Smooth muscle cell (in vitro differentiated cells): ENCODE measurements at regions not wholly inside any gene's neighbourhood (a gene's known extent, or its start where the extent isn't known, plus 50 kb on each side); places are given as distances from the start of the nearest gene placed in this dataset.
A peak's percentile ranks its signal among the peaks of the same experiment; 100 is the strongest.

Experiments used
- DNase-seq: peaks from one replicate; lab custom pipeline; 2025; ENCODE audit not compliant: unreplicated experiment; lab: John Stamatoyannopoulos, UW
- H2AFZ ChIP-seq: fragments of 200-600 bp; sonication (generic); 2 replicates; pipeline ENCODE4 v1.6.0; 2016; ENCODE audit warnings: antibody characterized with exemption, low read depth, mild to moderate bottlenecking
- H3F3A ChIP-seq: fragments of 200-600 bp; sonication (generic); 2 replicates; pipeline ENCODE4 v1.6.0; 2017; ENCODE audit warnings: antibody characterized with exemption, low read depth
- H3K27ac ChIP-seq: fragments of 200-600 bp; sonication (generic); 2 replicates; pipeline ENCODE4 v1.5.1; 2016; ENCODE audit warnings: low read depth, mild to moderate bottlenecking
- H3K27me3 ChIP-seq: fragments of 200-600 bp; sonication (generic); 2 replicates; pipeline ENCODE4 v1.6.1; 2016; ENCODE audit warnings: low read depth, mild to moderate bottlenecking
- H3K36me3 ChIP-seq: fragments of 200-600 bp; sonication (generic); 2 replicates; pipeline ENCODE4 v1.5.1; 2016; ENCODE audit warnings: low read depth
- H3K4me1 ChIP-seq: fragments of 200-600 bp; sonication (generic); 2 replicates; pipeline ENCODE4 v1.5.1; 2016; ENCODE audit warnings: low read depth
- H3K4me2 ChIP-seq: fragments of 200-600 bp; sonication (generic); 2 replicates; pipeline ENCODE4 v1.6.0; 2016; ENCODE audit warnings: mild to moderate bottlenecking
- H3K4me3 ChIP-seq: fragments of 200-600 bp; sonication (generic); 2 replicates; pipeline ENCODE4 v1.5.1; 2016; ENCODE audit warnings: mild to moderate bottlenecking
- H3K79me2 ChIP-seq: fragments of 200-600 bp; sonication (generic); 2 replicates; pipeline ENCODE4 v1.6.0; 2016; ENCODE audit warnings: low read depth, mild to moderate bottlenecking
- H3K9ac ChIP-seq: fragments of 200-600 bp; sonication (generic); 2 replicates; pipeline ENCODE4 v1.6.0; 2016; ENCODE audit warnings: low read depth
- H3K9me3 ChIP-seq: fragments of 200-600 bp; sonication (generic); replicated peaks from 2 replicates; pipeline ENCODE4 v1.5.1; 2016; ENCODE audit warnings: low read depth
- H4K20me1 ChIP-seq: fragments of 200-600 bp; sonication (generic); 2 replicates; pipeline ENCODE4 v1.6.0; 2016; ENCODE audit warnings: low read depth
- WGBS: methylation state at CpG from one replicate; pipeline ENCODE4 v1.1.7; 2016; ENCODE audit warnings: low lambda C conversion rate; 5-methylcytosine and 5-hydroxymethylcytosine counted together
- TF ChIP-seq, protein P1 (sequence below): fragments of 200-600 bp; sonication (generic); IDR thresholded peaks from 2 replicates; pipeline ENCODE4 v1.5.1; 2017; ENCODE audit warnings: borderline replicate concordance, mild to moderate bottlenecking, antibody characterized with exemption; ENCODE audit not compliant: insufficient read depth, poor library complexity, severe bottlenecking

GRCh38 chr18:46281185-46282176 lies 177.3 kb downstream of the HAUS1 start:
- Histone ChIP-seq H3K27me3 (no peaks in the 10 kb centered on the region), H3K36me3 (no peaks in the 10 kb centered on the region), H2AFZ (no peak overlapping the region), H3K4me2 (no peak overlapping the region), H3K9ac (no peak overlapping the region), H3F3A (no peaks in the 10 kb centered on the region), H3K4me1 (peaks cover 9% of the 10 kb centered on the region), H3K9me3 (no peaks in the 10 kb centered on the region), H3K79me2 (no peaks in the 10 kb centered on the region), H3K4me3 (no peak overlapping the region), H4K20me1 (no peaks in the 10 kb centered on the region), H3K27ac (no peak overlapping the region)
- TF ChIP-seq, protein P1, sequence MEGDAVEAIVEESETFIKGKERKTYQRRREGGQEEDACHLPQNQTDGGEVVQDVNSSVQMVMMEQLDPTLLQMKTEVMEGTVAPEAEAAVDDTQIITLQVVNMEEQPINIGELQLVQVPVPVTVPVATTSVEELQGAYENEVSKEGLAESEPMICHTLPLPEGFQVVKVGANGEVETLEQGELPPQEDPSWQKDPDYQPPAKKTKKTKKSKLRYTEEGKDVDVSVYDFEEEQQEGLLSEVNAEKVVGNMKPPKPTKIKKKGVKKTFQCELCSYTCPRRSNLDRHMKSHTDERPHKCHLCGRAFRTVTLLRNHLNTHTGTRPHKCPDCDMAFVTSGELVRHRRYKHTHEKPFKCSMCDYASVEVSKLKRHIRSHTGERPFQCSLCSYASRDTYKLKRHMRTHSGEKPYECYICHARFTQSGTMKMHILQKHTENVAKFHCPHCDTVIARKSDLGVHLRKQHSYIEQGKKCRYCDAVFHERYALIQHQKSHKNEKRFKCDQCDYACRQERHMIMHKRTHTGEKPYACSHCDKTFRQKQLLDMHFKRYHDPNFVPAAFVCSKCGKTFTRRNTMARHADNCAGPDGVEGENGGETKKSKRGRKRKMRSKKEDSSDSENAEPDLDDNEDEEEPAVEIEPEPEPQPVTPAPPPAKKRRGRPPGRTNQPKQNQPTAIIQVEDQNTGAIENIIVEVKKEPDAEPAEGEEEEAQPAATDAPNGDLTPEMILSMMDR = peak; percentile 89
- WGBS = 60% methylated on average over 15 of the region's 15 CpGs
- peak; percentile 20 for DNase-seq

GRCh38 chr18:46282177-46282570 lies 178.0 kb downstream of the HAUS1 start:
- WGBS = 95% methylated on average over 7 of the region's 7 CpGs
- no peaks in the 10 kb centered on the region for H3K9me3 ChIP-seq
- no peak for DNase-seq
- H2AFZ ChIP-seq = no peak overlapping the region
- no peak overlapping the region for H3K9ac ChIP-seq
- TF ChIP-seq, protein P1 = no peak
- H3K4me2 ChIP-seq = no peak overlapping the region
- no peak overlapping the region for H3K4me3 ChIP-seq
- H3K27ac ChIP-seq = no peak overlapping the region
- no peaks in the 10 kb centered on the region for H3K27me3 ChIP-seq
- peaks cover 9% of the 10 kb centered on the region for H3K4me1 ChIP-seq
- H3K36me3 ChIP-seq = no peaks in the 10 kb centered on the region
- no peaks in the 10 kb centered on the region for H3F3A ChIP-seq
- no peaks in the 10 kb centered on the region for H4K20me1 ChIP-seq
- no peaks in the 10 kb centered on the region for H3K79me2 ChIP-seq

DNA sequence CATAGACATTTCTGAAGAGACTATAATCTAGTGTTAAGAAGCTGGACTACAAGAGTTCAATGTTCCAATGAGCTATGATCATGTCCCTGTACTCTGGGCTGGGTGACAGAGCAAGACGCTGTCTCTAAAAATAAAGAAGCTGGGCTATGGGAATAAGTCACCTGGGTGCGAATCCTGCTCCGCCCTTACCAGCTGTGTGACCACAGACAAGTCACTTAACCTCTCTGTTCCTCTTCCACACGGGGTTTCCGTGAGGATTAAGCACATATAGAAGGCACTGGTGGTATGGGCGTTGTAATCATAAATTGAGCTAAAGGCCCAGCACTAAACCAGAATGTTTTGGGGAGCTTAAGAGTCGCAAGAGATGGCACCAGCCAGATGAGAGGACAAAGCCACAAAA lies 178.5 kb downstream of the HAUS1 start:
- Histone ChIP-seq H3K9ac (no peak overlapping the region), H2AFZ (no peak overlapping the region), H3K4me3 (no peak overlapping the region), H4K20me1 (no peaks in the 10 kb centered on the region), H3K27me3 (no peaks in the 10 kb centered on the region), H3K4me1 (peaks cover 9% of the 10 kb centered on the region), H3K9me3 (no peaks in the 10 kb centered on the region), H3F3A (no peaks in the 10 kb centered on the region), H3K36me3 (no peaks in the 10 kb centered on the region), H3K79me2 (no peaks in the 10 kb centered on the region), H3K27ac (no peak overlapping the region), H3K4me2 (no peak overlapping the region)
- DNase-seq = no peak
- TF ChIP-seq, protein P1 = no peak
- 95% methylated on average over 7 of the region's 7 CpGs for WGBS
